AG04450 (cell line): ENCODE measurements at regions not wholly inside any gene's neighbourhood (a gene's known extent, or its start where the extent isn't known, plus 50 kb on each side); places are given as distances from the start of the nearest gene placed in this dataset.

Experiments used
- CTCF ChIA-PET: fragments of 300-600, 350-600 bp; formaldehyde crosslinking; extraction: SDS; loops from one replicate; lab custom pipeline; 2022; ENCODE audit warnings: antibody characterized with exemption, inconsistent platforms; lab: Charles Lee
- POLR2A ChIA-PET: fragments of 350-600 bp; formaldehyde crosslinking; extraction: SDS; loops from one replicate; lab custom pipeline; 2021; ENCODE audit warnings: antibody characterized with exemption, inconsistent platforms; lab: Yijun Ruan, JAX
- DNase-seq: peaks from one replicate; pipeline ENCODE4 v3.0.0-alpha.2; 2011; ENCODE audit warnings: low read depth, low spot score
- H3K27ac ChIP-seq: one replicate; pipeline ENCODE4 v1.5.1; 2012; ENCODE audit warnings: low read depth, low read length, control low read depth
- H3K27me3 ChIP-seq: one replicate; pipeline ENCODE4 v1.6.0; 2012; ENCODE audit warnings: low read length; ENCODE audit not compliant: control insufficient read depth, insufficient read depth
- H3K4me3 ChIP-seq: 2 replicates; pipeline ENCODE4 v1.5.1; 2011; ENCODE audit warnings: mild to moderate bottlenecking, low read depth, low read length, control low read depth
- H3K9me3 ChIP-seq: 2 replicates; pipeline ENCODE4 v1.5.1; 2012; ENCODE audit warnings: low read length; ENCODE audit not compliant: control insufficient read depth, insufficient read depth
- CTCF ChIP-seq: IDR thresholded peaks from 2 replicates; pipeline ENCODE4 v1.5.1; 2011; ENCODE audit warnings: low read depth, low read length, control low read depth, inconsistent platforms

- no peak overlapping the region for H3K27ac ChIP-seq
- no peaks in the 10 kb centered on the region for H3K27me3 ChIP-seq
- CTCF ChIA-PET = no interaction called here
- no peaks in the 10 kb centered on the region for H3K9me3 ChIP-seq
- no peak overlapping the region for H3K4me3 ChIP-seq
- TF ChIP-seq CTCF = no peak
- no peak for DNase-seq
- POLR2A ChIA-PET = no interaction called here
Measured at GRCh38 chr1:218994615-218995014, 179.1 kb upstream of the LYPLAL1 start.

- ChIA-PET CTCF (no interaction called here), POLR2A (no interaction called here)
- H3K27me3 ChIP-seq = no peaks in the 10 kb centered on the region
- no peak for DNase-seq
- no peak overlapping the region for H3K27ac ChIP-seq
- H3K4me3 ChIP-seq = no peak overlapping the region
- TF ChIP-seq CTCF = no peak
- no peaks in the 10 kb centered on the region for H3K9me3 ChIP-seq
Measured at GRCh38 chr1:218995091-218995665, 178.5 kb upstream of the LYPLAL1 start.

- no peak overlapping the region for H3K27ac ChIP-seq
- DNase-seq = no peak
- CTCF ChIA-PET = interaction anchor here (1.0 to 1.3 kb wide), 4 partner anchors 11 to 36 kb away, joined by 3 to 5 read pairs (median 4); no protein-coding TSS in a partner anchor
- H3K9me3 ChIP-seq = no peaks in the 10 kb centered on the region
- TF ChIP-seq CTCF = no peak
- H3K27me3 ChIP-seq = no peaks in the 10 kb centered on the region
- H3K4me3 ChIP-seq = no peak overlapping the region
- POLR2A ChIA-PET = no interaction called here
Measured at GRCh38 chr1:218996362-218996761, 177.3 kb upstream of the LYPLAL1 start.

GRCh38 chr1:219000005-219000404, 173.7 kb upstream of the LYPLAL1 start:
- CTCF ChIA-PET = no interaction called here
- no peaks in the 10 kb centered on the region for H3K9me3 ChIP-seq
- POLR2A ChIA-PET = no interaction called here
- no peak overlapping the region for H3K27ac ChIP-seq
- TF ChIP-seq CTCF = no peak
- H3K4me3 ChIP-seq = no peak overlapping the region
- DNase-seq = no peak
- no peaks in the 10 kb centered on the region for H3K27me3 ChIP-seq

GRCh38 chr1:219000631-219001030, 173.0 kb upstream of the LYPLAL1 start:
- Histone ChIP-seq H3K27ac (no peak overlapping the region), H3K4me3 (no peak overlapping the region), H3K27me3 (no peaks in the 10 kb centered on the region), H3K9me3 (no peaks in the 10 kb centered on the region)
- no peak for TF ChIP-seq CTCF
- DNase-seq = no peak
- CTCF ChIA-PET = no interaction called here
- POLR2A ChIA-PET = no interaction called here
